Endometrium (tissue), 2 donors: ENCODE measurements at regions not wholly inside any gene's neighbourhood (a gene's known extent, or its start where the extent isn't known, plus 50 kb on each side); places are given as distances from the start of the nearest gene placed in this dataset.
"Not testable (repeated sequence)": the region's sequence is repeated elsewhere in the genome, so short reads cannot be mapped to it uniquely, and the experiment has no call there.

Experiments used
- FAIRE-seq: peaks from 2 replicates; lab custom pipeline; 2012; peaks lifted over from hg19 to GRCh38; lab: Jason Lieb, UNC
- donor health status: control.
- donor health status: control.

- FAIRE-seq = no peak
These were observed 276.9 kb upstream of the CHAC2 start for GRCh38 chr2:53490659-53491058.

GRCh38 chr2:53486185-53486899 lies 281.3 kb upstream of the CHAC2 start:
- not testable (repeated sequence) for FAIRE-seq

DNA sequence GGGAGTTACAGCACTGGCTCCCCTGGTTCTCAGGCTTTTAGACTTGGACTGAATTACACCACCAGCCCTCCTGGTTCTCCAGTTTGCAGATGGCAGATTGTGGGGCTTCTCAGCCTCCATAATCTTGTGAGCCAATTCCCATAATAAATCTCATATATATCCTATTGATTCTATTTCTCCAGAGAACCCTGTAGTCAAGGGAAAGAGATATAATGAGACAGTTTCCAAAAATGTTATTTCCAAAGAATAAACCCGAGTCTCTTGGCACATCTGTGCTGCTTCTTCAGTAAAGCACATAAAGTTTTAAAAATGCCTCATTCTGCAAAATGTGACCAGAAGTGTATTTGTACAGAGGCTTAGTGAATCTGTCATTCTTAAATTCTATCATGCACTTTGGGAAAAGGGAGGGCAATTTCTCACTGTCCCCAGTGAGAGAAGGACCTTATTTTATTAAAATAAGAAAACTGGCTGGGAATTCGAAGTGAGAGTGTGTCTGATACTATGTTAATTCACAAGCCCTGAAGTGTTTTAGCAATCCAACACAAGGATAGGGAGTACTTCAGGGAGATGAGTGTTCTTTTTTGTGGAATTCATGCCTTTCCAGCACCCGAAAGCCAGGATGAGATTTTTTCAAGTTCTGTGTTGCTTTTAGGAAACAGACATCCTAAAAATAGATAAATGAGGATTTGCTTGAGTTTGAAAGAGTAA lies 282.4 kb upstream of the CHAC2 start:
- FAIRE-seq = no peak

- no peak for FAIRE-seq
These were observed 283.1 kb upstream of the CHAC2 start for GRCh38 chr2:53484531-53484930.

DNA sequence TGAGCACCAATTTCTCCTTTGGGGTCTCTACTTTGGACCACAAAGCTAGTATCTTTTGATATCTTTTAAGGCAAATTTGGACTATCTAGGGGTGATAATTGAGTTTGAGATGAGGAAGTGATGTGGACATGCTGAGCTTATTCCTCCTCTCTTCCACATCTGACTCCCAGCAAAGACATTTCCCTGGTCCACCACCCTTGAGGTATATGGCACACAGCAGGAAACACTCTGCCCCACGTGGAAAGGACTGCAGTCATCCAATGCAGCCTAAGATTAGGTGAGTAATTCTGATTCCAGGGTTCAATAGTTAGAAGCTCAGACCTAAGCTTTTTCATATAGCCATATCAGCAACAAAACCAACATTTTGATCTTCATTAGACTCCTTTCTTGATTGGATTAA lies 290.1 kb upstream of the CHAC2 start:
- no peak for FAIRE-seq

DNA sequence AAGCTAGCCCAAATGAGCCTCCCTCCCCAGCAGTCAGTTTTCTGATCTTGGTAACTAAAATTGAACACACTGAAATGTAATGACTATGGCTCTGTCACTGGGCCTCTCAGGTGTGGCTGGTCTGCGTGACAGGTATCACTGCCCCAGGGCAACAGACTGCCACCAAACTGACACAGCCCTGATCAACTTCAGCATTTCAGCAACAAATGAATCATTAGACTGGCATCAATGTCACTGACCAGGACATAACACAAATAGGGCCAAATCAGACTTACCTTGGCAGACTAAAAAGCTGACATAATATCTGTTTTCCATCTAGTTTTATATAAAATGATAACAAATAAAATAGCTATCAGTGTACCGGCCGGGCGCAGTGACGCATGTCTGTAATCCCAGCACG lies 290.8 kb upstream of the CHAC2 start:
- FAIRE-seq = no peak

GRCh38 chr2:53475766-53476165 lies 291.8 kb upstream of the CHAC2 start:
- no peak for FAIRE-seq

DNA sequence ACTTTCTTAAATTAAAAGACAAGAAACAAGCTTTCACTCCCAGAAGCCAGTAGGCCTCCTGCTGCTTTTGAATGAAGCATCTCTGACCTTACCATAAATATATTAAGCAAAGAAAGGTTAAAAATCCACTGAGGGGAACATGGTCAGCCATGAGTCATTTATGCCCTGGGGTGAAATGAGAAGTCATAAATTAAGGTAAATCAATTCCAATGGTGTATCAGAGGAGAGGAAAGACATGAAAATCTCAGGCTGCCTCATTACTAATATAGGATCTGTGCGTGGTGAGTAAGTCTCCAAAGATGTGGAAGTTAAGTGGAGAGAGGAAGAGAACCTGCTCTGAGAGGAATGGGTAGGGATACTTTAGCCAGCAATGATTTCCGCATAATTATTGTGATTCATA lies 292.3 kb upstream of the CHAC2 start:
- no peak for FAIRE-seq

- FAIRE-seq = no peak
These were observed 292.7 kb upstream of the CHAC2 start for GRCh38 chr2:53474914-53475313.

DNA sequence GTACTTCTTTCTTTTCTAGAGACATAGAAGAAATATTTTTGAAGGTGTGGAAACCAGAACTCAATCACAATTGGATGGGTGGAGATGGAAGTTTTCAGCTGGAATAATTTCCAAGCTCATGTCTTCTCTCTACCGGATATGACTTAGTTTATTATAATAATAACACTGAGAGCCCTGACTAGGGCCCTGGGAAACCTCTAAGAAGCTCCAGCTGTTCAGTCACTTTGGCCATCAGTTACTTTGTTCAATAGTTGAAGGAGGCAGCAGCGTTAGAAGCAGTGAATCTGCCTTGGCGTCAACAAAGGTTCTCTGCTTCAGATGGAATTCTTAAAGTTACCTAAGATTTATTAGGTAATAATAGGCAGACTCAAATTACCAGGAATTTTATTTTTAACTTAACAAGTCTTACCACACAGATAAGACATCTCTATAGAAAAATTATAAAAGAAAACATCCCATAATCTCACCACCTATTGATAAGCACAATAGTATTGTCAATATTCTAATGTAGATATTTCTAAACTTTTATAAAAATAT lies 293.8 kb upstream of the CHAC2 start:
- FAIRE-seq = no peak

DNA sequence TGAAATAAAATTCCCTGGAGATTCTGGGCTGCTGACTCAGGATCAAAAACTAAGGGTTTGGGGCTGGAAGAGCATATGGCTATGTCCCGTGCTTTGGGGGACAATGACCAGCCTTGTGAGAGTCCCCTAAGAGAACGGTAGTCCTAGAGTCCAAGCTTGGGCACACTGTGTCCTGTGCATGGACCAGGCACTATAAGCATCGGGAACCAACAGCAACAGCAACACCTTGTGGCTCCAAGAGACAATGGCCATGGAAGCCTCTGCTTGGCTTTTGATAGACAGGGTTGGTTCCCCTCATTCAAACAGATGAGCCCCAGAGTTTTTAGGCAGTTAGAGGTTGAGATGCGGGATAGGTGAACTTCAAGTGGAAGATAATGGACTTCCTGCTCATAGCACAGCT lies 294.4 kb upstream of the CHAC2 start:
- FAIRE-seq = no peak

DNA sequence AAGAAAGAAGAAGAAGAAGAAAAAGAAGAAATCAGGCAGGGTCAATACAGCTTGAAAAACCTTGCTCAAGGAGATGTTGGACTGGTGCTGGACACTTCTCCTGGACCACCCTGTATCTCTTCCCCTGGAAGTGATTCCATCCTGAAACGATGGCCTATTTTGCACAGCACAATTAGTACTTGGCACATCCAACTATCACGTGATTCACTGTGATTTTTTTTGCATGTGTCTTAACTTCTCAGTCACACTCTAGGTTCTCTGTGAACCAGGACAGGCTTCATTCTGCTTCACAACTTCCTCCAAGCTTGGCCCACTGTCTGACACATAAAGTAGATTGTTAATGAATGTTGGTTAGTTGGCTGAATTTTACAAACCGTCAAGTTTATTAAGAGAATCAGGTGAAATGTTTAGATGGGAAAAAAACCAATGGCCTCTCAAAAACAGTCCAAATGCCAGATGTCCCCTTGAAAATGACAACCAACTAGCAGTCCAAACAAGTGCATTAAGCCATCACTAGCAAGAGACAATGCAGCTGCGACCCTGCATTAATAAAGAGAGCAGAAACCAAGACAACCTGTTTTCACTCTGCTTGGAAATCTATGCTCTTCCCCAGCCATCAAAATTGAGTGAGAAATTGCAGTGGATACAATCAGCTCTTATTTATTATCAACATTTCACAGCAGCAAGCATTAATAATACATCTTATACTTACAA lies 300.0 kb upstream of the CHAC2 start:
- no peak for FAIRE-seq

- FAIRE-seq = no peak
These were observed 303.5 kb upstream of the CHAC2 start for GRCh38 chr2:53463806-53464726.

GRCh38 chr2:53460937-53461336 lies 306.7 kb upstream of the CHAC2 start:
- FAIRE-seq = no peak

- FAIRE-seq = no peak
These were observed 307.3 kb upstream of the CHAC2 start for GRCh38 chr2:53460347-53460746.

GRCh38 chr2:53455094-53455493 lies 312.5 kb upstream of the CHAC2 start:
- no peak for FAIRE-seq

DNA sequence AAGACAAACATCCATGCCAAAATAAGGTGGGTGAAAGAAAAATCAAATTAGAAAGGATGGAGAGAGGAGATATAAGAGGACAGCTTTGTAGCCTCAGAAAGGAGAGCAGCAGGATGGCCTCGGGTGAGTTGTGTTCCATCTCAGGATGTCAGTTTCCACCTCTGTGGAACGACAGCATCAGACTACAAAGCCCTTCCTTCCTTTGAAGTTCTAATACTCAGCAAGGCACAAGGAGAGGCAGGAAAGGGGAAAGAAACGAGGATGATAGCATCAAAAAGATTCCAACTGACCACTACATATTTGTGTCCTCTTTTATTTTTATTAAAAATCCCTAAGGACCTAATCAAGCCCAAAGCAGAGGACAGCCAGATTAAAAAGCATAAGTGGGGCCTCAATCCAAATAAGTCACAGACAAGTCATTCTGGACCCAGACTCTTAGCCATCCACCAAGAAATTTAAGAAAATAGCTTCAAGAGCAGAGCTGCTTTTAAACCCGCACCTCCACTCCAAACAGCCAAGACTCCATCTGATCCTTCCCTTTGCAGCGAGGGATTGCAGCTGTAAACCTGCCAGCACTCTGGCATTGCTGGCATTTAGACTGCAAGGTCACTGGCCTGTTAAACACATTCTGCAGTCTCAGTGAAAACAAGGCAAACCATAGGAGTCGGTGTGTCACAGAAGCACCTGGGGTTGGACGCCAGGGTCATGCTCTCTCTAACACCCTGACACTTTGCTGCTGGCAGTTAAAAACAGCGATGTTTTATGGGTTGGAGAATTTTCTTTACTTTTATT lies 314.5 kb upstream of the CHAC2 start:
- no peak for FAIRE-seq

- no peak for FAIRE-seq
These were observed 315.2 kb upstream of the CHAC2 start for GRCh38 chr2:53452400-53452799.

DNA sequence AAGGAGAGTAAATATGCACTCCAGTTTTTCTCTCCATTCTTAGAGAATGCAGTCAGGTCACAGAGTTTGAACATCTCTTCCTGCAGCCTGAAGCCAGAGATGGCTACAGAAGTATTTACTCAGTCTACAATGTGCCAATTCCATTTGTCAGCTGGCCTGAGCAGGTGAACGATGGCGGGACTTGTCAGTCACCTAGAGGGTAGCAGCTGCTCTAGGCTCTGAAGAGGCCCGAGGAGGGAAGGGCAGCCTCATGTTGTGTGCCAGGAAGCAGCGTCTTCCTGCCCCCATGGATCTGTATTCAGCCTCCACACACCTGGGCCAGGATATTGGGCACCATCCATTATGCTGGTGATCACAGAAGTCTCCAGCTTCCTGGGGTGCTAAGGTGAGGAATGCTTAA lies 316.7 kb upstream of the CHAC2 start:
- FAIRE-seq = no peak

GRCh38 chr2:53448591-53448990 lies 319.0 kb upstream of the CHAC2 start:
- no peak for FAIRE-seq

DNA sequence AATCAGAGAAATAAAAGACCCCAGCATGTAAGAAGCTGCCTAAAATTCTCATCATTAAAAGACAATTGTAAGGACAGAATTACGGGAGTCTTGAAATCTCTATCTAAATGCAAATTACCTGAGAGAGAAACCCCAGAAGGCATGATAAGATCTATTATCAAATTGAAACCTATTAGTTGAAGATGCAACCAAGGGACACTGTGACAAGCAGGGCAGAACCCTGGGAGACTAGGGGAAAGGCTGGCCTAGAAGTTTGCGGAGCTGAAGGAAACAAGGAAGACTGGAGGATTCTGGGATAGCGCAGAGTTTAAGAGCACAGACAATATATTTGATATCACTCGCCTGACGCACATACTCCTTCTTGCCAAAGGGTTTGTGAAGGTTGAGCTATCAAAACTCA lies 319.5 kb upstream of the CHAC2 start:
- FAIRE-seq = no peak
